ENCODE measurements at regions not wholly inside any gene's neighbourhood (a gene's known extent, or its start where the extent isn't known, plus 50 kb on each side); places are given as distances from the start of the nearest gene placed in this dataset.

GRCh38 chr18:34042423-34043146 lies 182.1 kb downstream of the NOL4 start:
- no peak for TF ChIP-seq POLR2A (IDR thresholded peaks at IDR 0.05)
- no peak for TF ChIP-seq CTCF (IDR thresholded peaks at IDR 0.05)
- TF ChIP-seq EP300 (IDR thresholded peaks at IDR 0.05) = no peak
